HCT116 (cell line): ENCODE measurements at regions not wholly inside any gene's neighbourhood (a gene's known extent, or its start where the extent isn't known, plus 50 kb on each side); places are given as distances from the start of the nearest gene placed in this dataset.

Experiments
- ATAC-seq: fragments of 200-7000 bp; cut with Tn5 transposase; 2 replicates; pipeline ENCODE4 v1.9.1; 2020; ENCODE audit warnings: mild to moderate bottlenecking, moderate library complexity
- BruUV-seq: library from RNA; stranded (reverse); fragments of 400-500 nt; replicated peaks from 2 replicates; lab custom pipeline; 2021; lab: Mats Ljungman, UMichigan
- CTCF ChIA-PET: fragments of 300-600 bp; sonication (Branson Sonifier 250); formaldehyde crosslinking; loops from one replicate; lab custom pipeline; 2021; ENCODE audit warnings: antibody characterized with exemption; lab: Charles Lee
- POLR2A ChIA-PET: fragments of 300-600, 350-600 bp; sonication (Branson Sonifier 250); formaldehyde crosslinking; loops from one replicate; lab custom pipeline; 2021; ENCODE audit warnings: antibody characterized with exemption; lab: Charles Lee
- RAD21 ChIA-PET, 2 experiments: fragments of 300-600 bp; sonication (Branson Sonifier 250); formaldehyde crosslinking; loops; one replicate each; lab custom pipeline; 2023; ENCODE audit warnings: low total read pairs in 2 of 2; ENCODE audit not compliant: uncharacterized antibody in 2 of 2, unreplicated experiment in 2 of 2, low non-redundant PET in 1 of 2; lab: Charles Lee
- DNase-seq: peaks from one replicate; pipeline ENCODE4 v3.0.0-alpha.2; 2010; ENCODE audit warnings: low read depth, low spot score
- H2AFZ ChIP-seq: fragments of 200-600 bp; shearing (Covaris generic), sonication (generic); 2 replicates; pipeline ENCODE4 v1.6.1; 2017; ENCODE audit warnings: low read depth, mixed run types, mixed read lengths, antibody characterized with exemption, low read length; ENCODE audit not compliant: poor library complexity, severe bottlenecking
- H3K27ac ChIP-seq: 2 replicates; pipeline ENCODE4 v1.5.1; 2012; ENCODE audit warnings: low read depth, low read length
- H3K27me3 ChIP-seq: fragments of 200-600 bp; sonication (generic); 2 replicates; pipeline ENCODE4 v1.6.1; 2016; ENCODE audit warnings: mixed run types, low read length, mixed read lengths; ENCODE audit not compliant: insufficient read depth
- H3K36me3 ChIP-seq, 2 experiments: fragments of 200-500 bp in 1 of 2; fragments of 200-600 bp in 1 of 2; sonication (Bioruptor generic) in 1 of 2; sonication (generic) in 1 of 2; 2 replicates each; pipeline versions ENCODE4 v1.5.1 to v1.6.1; 2014 to 2016; ENCODE audit warnings: low read length in 2 of 2, inconsistent platforms in 1 of 2, mixed read lengths in 1 of 2, mixed run types in 1 of 2; ENCODE audit not compliant: insufficient read depth in 2 of 2, control insufficient read depth in 1 of 2
- H3K4me1 ChIP-seq, 2 experiments: fragments of 200-600 bp in 1 of 2; sonication (generic) in 1 of 2; 2 replicates each; pipeline versions ENCODE4 v1.5.1 to v1.6.1; 2012 to 2017; ENCODE audit warnings: low read length in 2 of 2, inconsistent platforms in 1 of 2, mild to moderate bottlenecking in 1 of 2, mixed read lengths in 1 of 2, mixed run types in 1 of 2, moderate library complexity in 1 of 2; ENCODE audit not compliant: insufficient read depth in 2 of 2, control insufficient read depth in 1 of 2
- H3K4me2 ChIP-seq: fragments of 200-600 bp; sonication (generic); 2 replicates; pipeline ENCODE4 v1.6.1; 2017; ENCODE audit warnings: mixed run types, low read length, mixed read lengths
- H3K4me3 ChIP-seq, 2 experiments: fragments of 200-600 bp in 1 of 2; sonication (generic) in 1 of 2; replicated peaks in 1 of 2; 2 replicates each; pipeline ENCODE4 v1.5.1; 2011 to 2016; ENCODE audit warnings: low read length in 2 of 2, control low read depth in 1 of 2, low read depth in 1 of 2, mild to moderate bottlenecking in 1 of 2, mixed read lengths in 1 of 2, mixed run types in 1 of 2
- H3K79me2 ChIP-seq: fragments of 200-600 bp; sonication (generic); 2 replicates; pipeline ENCODE4 v1.6.1; 2017; ENCODE audit warnings: mild to moderate bottlenecking, mixed run types, low read length, moderate library complexity, mixed read lengths; ENCODE audit not compliant: insufficient read depth
- H3K9ac ChIP-seq: fragments of 200-600 bp; sonication (generic); 2 replicates; pipeline ENCODE4 v1.6.1; 2016; ENCODE audit warnings: low read length, mixed read lengths
- H3K9me2 ChIP-seq: fragments of 200-600 bp; sonication (generic), shearing (Covaris generic); 2 replicates; pipeline ENCODE4 v1.6.1; 2017; ENCODE audit warnings: mixed run types, mild to moderate bottlenecking, moderate library complexity; ENCODE audit not compliant: insufficient read depth
- H3K9me3 ChIP-seq, 2 experiments: fragments of 200-500 bp in 1 of 2; fragments of 200-600 bp in 1 of 2; sonication (Bioruptor generic) in 1 of 2; sonication (generic) in 1 of 2; 2 replicates each; pipeline ENCODE4 v1.6.1; 2014 to 2017; ENCODE audit warnings: low read length in 2 of 2, mixed read lengths in 2 of 2, inconsistent platforms in 1 of 2, low read depth in 1 of 2, mild to moderate bottlenecking in 1 of 2, mixed run types in 1 of 2, moderate library complexity in 1 of 2; ENCODE audit not compliant: control insufficient read depth in 1 of 2, insufficient read depth in 1 of 2
- H4K20me1 ChIP-seq: fragments of 200-600 bp; sonication (generic), shearing (Covaris generic); 2 replicates; pipeline ENCODE4 v1.6.1; 2017; ENCODE audit warnings: mixed run types, mild to moderate bottlenecking, moderate library complexity; ENCODE audit not compliant: insufficient read depth
- ELF1 ChIP-seq: IDR thresholded peaks from 2 replicates; pipeline ENCODE4 v1.6.1; 2012; ENCODE audit warnings: low read depth, borderline replicate concordance
- JUND ChIP-seq: IDR thresholded peaks from 2 replicates; pipeline ENCODE4 v1.6.1; 2012
- POLR2AphosphoS5 ChIP-seq: IDR thresholded peaks from 2 replicates; pipeline ENCODE4 v1.6.1; 2011; ENCODE audit warnings: mild to moderate bottlenecking, low read depth, low read length, moderate library complexity
- RAD21 ChIP-seq: IDR thresholded peaks from 2 replicates; pipeline ENCODE4 v1.6.1; 2012; ENCODE audit warnings: low read depth, mild to moderate bottlenecking
- SRF ChIP-seq: IDR thresholded peaks from 2 replicates; pipeline ENCODE4 v1.6.1; 2012; ENCODE audit warnings: low read depth
- YY1 ChIP-seq: IDR thresholded peaks from 2 replicates; pipeline ENCODE4 v1.6.1; 2011; ENCODE audit warnings: low read length, low read depth, moderate library complexity, mild to moderate bottlenecking; ENCODE audit not compliant: insufficient replicate concordance; ENCODE audit errors: extremely low read depth
- ZNF274 ChIP-seq: fragments of 200-500 bp; sonication (Bioruptor generic); IDR thresholded peaks from 2 replicates; pipeline ENCODE4 v1.6.1; 2014; ENCODE audit warnings: mild to moderate bottlenecking, low read depth, low read length, inconsistent platforms
- intact Hi-C: fragments of 100-400 bp; cut with micrococcal nuclease; formaldehyde crosslinking; loops from 2 replicates; pipeline ENCODE4 v1.10.0; 2022
- TF ChIP-seq, protein P1 (sequence below), 3 experiments: fragments of 200-600 bp in 1 of 3; sonication (generic) in 1 of 3; IDR thresholded peaks in 2 of 3; conservative IDR thresholded peaks in 1 of 3; 2 replicates each; pipeline ENCODE4 v1.5.1; 2012 to 2017; ENCODE audit warnings: low read depth in 2 of 3, low read length in 2 of 3, antibody characterized with exemption in 1 of 3, borderline replicate concordance in 1 of 3, control low read depth in 1 of 3, mild to moderate bottlenecking in 1 of 3, mixed read lengths in 1 of 3, mixed run types in 1 of 3, moderate library complexity in 1 of 3; ENCODE audit not compliant: insufficient read depth in 1 of 3
- TF ChIP-seq, protein P2 (sequence below): IDR thresholded peaks from 2 replicates; pipeline ENCODE4 v1.6.1; 2012

DNA sequence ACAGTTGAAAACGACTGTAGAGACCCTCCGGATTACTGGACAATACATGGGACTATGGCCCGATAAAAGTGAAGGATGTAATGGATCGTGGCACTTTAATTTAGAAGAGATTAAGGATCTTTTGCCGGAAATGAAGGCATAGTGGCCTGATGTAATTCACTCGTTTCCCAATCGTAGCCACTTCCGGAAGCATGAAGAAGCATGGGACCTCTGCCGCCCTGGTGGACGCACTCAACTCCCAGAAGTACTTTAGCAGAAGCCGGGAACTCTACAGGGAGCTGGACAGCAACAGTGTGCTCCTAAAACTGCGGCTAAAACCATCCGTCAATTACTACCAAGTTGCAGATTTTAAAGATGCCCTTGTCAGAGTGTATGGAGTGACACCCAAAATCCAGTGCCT lies 59.6 kb upstream of the NUPR2 start (continued):
- TF ChIP-seq, protein P1, sequence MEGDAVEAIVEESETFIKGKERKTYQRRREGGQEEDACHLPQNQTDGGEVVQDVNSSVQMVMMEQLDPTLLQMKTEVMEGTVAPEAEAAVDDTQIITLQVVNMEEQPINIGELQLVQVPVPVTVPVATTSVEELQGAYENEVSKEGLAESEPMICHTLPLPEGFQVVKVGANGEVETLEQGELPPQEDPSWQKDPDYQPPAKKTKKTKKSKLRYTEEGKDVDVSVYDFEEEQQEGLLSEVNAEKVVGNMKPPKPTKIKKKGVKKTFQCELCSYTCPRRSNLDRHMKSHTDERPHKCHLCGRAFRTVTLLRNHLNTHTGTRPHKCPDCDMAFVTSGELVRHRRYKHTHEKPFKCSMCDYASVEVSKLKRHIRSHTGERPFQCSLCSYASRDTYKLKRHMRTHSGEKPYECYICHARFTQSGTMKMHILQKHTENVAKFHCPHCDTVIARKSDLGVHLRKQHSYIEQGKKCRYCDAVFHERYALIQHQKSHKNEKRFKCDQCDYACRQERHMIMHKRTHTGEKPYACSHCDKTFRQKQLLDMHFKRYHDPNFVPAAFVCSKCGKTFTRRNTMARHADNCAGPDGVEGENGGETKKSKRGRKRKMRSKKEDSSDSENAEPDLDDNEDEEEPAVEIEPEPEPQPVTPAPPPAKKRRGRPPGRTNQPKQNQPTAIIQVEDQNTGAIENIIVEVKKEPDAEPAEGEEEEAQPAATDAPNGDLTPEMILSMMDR (IDR thresholded peaks at IDR 0.05 in 2 of 3, conservative IDR thresholded peaks at IDR 0.05 in 1 of 3; ENCODE audit: borderline replicate concordance in 1 of 3, insufficient read depth in 1 of 3, low read depth in 2 of 3, low read length in 2 of 3): no peak
- no peak for TF ChIP-seq RAD21
- TF ChIP-seq ELF1: no peak
- TF ChIP-seq SRF: no peak
- TF ChIP-seq JUND: no peak
- no peak for TF ChIP-seq ZNF274
- no peak for TF ChIP-seq YY1
- no peak for TF ChIP-seq POLR2AphosphoS5
- TF ChIP-seq, protein P2, sequence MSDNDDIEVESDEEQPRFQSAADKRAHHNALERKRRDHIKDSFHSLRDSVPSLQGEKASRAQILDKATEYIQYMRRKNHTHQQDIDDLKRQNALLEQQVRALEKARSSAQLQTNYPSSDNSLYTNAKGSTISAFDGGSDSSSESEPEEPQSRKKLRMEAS: no peak
- TF ChIP-seq, all 23 proteins: peak for 0

DNA sequence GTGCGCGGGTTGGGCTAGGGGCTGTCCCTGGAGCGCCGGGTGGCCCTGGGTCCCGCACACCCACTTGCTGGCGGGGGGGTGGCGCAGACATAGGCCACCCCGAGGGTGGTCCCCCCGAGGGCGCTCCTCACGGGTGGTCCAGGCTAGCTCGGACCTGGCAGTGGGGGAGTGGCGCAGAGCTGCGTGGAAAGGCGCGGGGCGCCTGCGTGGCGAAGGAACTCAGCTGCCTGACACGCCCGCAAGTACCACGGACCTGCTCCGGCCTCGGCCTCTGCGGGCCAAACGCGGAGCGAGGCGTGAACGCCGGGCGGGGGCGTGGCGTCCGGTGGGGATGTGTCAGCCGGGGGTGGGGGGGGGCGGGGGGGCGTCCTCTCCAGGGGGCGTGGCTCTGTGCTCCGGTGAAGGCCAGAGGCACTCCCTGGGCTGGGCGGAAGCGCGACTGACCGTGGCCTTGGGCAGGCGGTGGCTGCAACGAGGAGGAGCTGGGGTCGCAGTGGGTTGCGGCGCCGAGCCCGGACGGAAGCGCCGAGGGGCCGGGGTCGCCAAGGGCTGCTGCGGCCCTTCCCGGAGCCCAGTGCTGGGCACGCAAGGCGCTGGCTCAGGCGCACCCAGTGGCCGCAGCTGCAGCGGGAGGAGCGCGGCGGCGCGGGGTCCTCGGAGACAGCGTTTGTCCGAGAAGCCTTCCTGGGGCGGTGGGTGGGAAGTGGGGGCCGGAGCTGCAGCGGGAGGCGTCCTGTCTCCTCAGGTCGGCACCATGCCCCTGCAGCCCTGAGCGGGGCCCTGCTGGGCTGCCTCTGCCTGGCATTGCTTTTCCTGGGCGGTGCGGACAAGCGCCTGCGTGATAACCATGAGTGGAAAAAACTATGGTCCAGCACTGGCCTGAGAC lies 58.9 kb upstream of the NUPR2 start:
- no peaks in the 10 kb centered on the region for H3K36me3 ChIP-seq
- H3K27ac ChIP-seq: no peak overlapping the region
- H3K9me3 ChIP-seq: no peaks in the 10 kb centered on the region
- H3K79me2 ChIP-seq: no peaks in the 10 kb centered on the region
- ATAC-seq (no peak), DNase-seq (no peak)
- no peak overlapping the region for H3K4me3 ChIP-seq
- H3K27me3 ChIP-seq: no peaks in the 10 kb centered on the region; the same call in 1 of the 2 replicates
- no peaks in the 10 kb centered on the region for H4K20me1 ChIP-seq
- no TSS peak for BruUV-seq
- intact Hi-C loops: no loop called here
- POLR2A ChIA-PET: no interaction called here
- H3K4me2 ChIP-seq: no peak overlapping the region
- CTCF ChIA-PET: no interaction called here
- H2AFZ ChIP-seq: no peak overlapping the region
- no peaks in the 10 kb centered on the region for H3K9me2 ChIP-seq
- no peaks in the 10 kb centered on the region for H3K4me1 ChIP-seq
- TF ChIP-seq, protein P2: no peak
- H3K9ac ChIP-seq: no peak overlapping the region
- RAD21 ChIA-PET: no interaction called here
